ENCODE measurements at regions not wholly inside any gene's neighbourhood (a gene's known extent, or its start where the extent isn't known, plus 50 kb on each side); places are given as distances from the start of the nearest gene placed in this dataset.

DNA sequence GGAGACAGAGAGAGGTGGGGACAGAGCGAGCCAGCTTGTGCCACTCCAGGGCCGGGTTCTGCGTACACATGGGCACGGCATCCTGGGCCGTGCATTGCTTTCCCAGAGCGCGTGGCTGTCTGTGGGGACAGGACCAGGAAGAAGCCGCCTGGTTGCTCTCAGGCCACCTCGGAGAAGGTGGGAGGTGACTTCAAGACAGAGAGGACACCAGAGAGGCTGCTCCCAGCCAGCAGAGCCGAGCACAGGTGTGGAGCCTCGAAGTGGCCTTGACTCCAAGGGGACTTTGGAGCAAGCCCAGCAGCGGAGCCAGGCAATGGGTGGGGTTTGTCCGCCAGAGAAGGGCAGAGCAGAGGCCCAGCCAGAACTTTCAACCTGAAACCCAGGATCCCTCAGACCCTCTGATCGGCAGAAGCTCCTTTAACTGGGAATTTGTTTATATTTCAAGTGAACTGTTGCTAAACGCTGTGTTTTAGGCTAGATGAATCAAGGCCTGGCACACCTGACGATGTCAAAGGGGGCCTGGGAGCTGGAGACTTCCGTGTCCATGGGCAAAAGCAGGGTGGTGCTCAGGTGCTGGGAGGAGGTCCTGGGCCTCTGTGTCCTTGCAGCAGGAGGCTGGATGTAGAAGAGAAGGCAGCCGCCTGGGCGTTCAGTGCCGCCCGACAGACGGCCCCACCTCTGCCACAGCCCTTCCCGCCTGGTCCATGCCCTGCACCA lies 262.1 kb downstream of the DLL1 start:
- DNase-seq (ENCODE audit: low read depth) = no peak
- no peak overlapping the region for H3K4me3 ChIP-seq (ENCODE audit: control insufficient read depth, low read depth, low read length)
- TF ChIP-seq, protein P1, sequence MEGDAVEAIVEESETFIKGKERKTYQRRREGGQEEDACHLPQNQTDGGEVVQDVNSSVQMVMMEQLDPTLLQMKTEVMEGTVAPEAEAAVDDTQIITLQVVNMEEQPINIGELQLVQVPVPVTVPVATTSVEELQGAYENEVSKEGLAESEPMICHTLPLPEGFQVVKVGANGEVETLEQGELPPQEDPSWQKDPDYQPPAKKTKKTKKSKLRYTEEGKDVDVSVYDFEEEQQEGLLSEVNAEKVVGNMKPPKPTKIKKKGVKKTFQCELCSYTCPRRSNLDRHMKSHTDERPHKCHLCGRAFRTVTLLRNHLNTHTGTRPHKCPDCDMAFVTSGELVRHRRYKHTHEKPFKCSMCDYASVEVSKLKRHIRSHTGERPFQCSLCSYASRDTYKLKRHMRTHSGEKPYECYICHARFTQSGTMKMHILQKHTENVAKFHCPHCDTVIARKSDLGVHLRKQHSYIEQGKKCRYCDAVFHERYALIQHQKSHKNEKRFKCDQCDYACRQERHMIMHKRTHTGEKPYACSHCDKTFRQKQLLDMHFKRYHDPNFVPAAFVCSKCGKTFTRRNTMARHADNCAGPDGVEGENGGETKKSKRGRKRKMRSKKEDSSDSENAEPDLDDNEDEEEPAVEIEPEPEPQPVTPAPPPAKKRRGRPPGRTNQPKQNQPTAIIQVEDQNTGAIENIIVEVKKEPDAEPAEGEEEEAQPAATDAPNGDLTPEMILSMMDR (conservative IDR thresholded peaks at IDR 0.05; ENCODE audit: control insufficient read depth, insufficient read depth, low read depth, low read length) = no peak

DNA sequence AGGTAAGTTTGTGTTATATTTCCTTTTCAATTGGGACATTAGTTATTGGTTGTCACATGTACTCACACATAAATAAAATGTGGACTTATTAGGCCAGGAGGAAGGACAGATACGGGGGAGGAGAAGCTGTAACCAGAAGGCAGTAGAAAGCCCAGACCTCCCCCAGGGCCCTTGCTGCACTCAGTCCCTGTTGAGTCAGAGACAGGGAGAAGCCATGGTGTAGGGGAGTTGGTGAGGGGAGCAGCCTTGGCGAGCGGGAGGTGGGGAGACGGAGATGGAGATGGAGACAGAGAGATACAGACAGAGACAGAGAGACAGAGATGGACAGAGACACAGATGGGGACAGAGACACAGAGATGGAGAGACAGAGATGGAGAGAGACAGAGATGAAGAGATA lies 263.2 kb downstream of the DLL1 start:
- no peak for DNase-seq (ENCODE audit: low read depth)
- no peak overlapping the region for H3K4me3 ChIP-seq (ENCODE audit: control insufficient read depth, low read depth, low read length)
- TF ChIP-seq, protein P1 (conservative IDR thresholded peaks at IDR 0.05; ENCODE audit: control insufficient read depth, insufficient read depth, low read depth, low read length) = no peak

DNA sequence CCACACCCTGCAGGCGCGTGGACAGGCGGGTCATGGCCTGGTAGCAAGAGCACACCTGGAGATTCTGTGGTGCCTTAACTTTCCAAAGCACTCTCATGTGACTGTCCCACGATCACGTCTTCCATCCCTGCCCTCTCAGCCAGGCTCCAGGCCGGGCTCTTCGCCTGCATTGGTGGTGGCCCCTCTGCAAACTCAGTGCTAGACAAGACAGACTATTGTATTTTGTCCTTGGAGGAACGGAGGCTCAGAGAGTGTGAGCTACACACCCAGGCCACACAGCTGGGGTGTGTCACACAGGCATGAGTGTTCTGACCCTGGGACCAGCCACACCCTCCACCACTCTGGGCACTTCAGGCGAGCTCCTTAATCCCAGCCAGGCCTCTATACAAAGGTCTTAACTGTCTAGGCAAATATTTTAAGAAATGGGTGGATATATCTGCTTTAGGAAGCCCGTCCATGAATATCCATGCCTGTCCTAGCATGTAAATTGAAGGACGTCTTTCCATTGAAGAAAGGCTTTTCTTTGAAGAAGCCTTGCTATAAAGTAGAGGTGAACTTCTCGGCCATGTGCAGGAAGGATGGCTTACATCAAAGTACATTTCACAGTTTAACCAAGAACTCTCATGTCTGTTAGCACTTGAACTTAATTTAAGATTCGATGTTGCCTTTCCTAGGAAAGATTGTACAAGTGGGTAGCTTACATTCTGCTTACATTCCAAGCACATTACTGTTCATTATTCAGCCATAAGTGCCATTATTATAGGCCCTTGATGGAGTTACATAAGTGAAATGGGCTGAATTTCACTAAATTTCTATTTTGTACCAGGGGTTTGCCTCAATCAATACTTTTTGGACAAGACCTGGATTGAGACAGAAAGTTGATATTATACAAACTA lies 263.9 kb downstream of the DLL1 start:
- H3K4me3 ChIP-seq (ENCODE audit: control insufficient read depth, low read depth, low read length) = no peak overlapping the region
- TF ChIP-seq, protein P1 (conservative IDR thresholded peaks at IDR 0.05; ENCODE audit: control insufficient read depth, insufficient read depth, low read depth, low read length) = no peak
- no peak for DNase-seq (ENCODE audit: low read depth)

DNA sequence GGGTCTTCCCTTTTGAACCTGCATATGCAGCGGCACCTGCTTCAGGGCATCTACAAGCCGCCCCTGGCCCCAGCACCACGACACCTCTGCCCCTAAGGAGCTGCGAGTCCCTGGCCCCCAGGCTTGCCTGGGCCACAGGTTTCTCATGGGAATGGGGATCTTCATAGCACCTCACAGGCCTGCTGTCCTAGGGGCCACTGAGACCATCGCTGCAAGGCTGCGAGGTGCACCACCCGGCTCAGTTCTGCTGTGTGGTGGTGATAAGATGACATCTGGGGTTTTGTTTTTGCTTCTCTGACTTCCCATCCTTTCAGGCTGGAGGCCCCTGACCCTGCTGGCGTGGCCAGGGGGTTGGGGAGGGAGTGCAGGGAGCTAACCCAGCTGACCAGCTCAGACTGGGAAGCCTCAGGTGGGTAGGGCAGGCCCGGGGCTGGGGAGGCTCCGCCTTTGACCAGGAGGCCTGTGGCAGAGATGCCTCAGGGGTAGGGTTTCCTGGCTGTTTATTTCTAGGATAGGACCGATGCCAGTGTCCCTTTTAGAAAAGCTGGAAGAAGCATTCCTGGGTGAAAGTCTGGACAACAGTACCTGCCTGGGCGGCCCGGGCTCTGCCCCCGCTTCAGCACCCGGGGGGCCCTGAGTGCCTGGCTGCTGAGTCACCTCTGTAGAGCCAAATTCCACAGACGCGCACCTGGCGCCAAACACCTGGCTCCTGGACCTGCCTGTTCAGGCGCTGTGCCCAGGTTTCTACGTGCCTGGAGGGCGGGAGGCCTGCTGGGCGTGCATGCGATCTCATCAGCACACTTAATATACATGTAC lies 264.7 kb downstream of the DLL1 start:
- no peak for DNase-seq (ENCODE audit: low read depth)
- no peak overlapping the region for H3K4me3 ChIP-seq (ENCODE audit: control insufficient read depth, low read depth, low read length)
- TF ChIP-seq, protein P1 (conservative IDR thresholded peaks at IDR 0.05; ENCODE audit: control insufficient read depth, insufficient read depth, low read depth, low read length) = no peak

DNA sequence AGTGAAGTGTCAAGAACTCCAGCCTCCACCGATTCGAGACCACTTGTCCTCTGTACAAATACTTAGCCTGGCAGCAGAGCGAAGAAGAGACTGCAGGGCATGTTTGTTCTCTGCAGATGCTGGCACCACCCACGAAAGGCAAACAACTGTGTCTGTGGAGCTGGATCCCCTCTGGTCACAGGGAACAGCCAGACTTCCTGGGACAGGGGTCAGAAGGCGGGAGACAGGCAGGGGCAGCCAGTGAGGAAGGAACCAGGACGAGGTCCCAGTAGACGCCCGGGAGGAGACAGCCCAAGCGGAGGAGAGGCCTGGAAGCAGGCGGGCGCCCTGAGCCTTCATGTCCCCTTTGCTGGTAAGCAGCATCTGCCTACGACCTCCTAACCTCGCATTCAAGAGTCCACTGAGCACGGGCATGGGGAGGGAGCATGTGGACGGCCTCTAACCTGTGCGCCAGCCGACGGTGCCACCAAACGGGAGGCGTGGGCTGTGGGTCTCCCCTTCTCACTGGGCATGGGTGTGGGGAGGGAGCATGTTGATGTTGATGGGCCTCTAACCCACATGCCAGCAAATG lies 265.5 kb downstream of the DLL1 start:
- DNase-seq (ENCODE audit: low read depth) = no peak
- H3K4me3 ChIP-seq (ENCODE audit: control insufficient read depth, low read depth, low read length) = no peak overlapping the region
- TF ChIP-seq, protein P1 (conservative IDR thresholded peaks at IDR 0.05; ENCODE audit: control insufficient read depth, insufficient read depth, low read depth, low read length) = no peak

DNA sequence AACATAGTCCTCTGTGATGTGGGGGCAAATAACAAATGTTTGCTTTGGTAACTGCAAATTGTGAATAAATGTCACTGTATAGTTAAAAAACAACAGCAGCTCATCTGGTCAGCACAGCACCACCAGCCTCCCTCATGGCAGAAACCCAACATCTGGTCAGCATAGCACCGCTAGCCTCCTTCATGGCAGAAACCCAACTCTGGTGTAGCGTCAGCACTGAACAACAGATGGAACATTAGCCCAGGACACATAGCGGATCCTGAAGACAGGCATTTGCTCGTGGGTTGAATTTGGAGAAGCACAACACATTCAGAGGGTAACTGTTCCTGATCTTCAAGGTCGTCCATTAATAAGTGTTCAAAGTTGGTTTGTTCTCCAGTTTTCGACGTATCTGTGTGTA lies 265.9 kb downstream of the DLL1 start:
- no peak overlapping the region for H3K4me3 ChIP-seq (ENCODE audit: control insufficient read depth, low read depth, low read length)
- DNase-seq (ENCODE audit: low read depth) = peak; percentile 87
- TF ChIP-seq, protein P1 (conservative IDR thresholded peaks at IDR 0.05; ENCODE audit: control insufficient read depth, insufficient read depth, low read depth, low read length) = no peak

All from fibroblast of mammary gland (primary cell).